ENCODE measurements at regions not wholly inside any gene's neighbourhood (a gene's known extent, or its start where the extent isn't known, plus 50 kb on each side); places are given as distances from the start of the nearest gene placed in this dataset.

GRCh38 chr18:60445341-60445740 lies 72.8 kb upstream of the MC4R start:
- no peak for TF ChIP-seq CTCF (IDR thresholded peaks at IDR 0.05)
- Mint-ChIP-seq H3K9me3 (peaks cover 6% of the 10 kb centered on the region), H3K36me3 (ENCODE audit: low read depth) (no peaks in the 10 kb centered on the region), H3K27me3 (ENCODE audit: low read depth, poor library complexity) (peaks cover 8% of the 10 kb centered on the region), H3K27ac (no peak overlapping the region), H3K4me3 (no peak overlapping the region), H3K4me1 (no peaks in the 10 kb centered on the region)
- DNase-seq, result no peak

GRCh38 chr18:60446821-60447220 lies 74.2 kb upstream of the MC4R start:
- H3K27me3 Mint-ChIP-seq (ENCODE audit: low read depth, poor library complexity), result peaks cover 8% of the 10 kb centered on the region
- no peaks in the 10 kb centered on the region for H3K4me1 Mint-ChIP-seq
- peak; percentile 5 for DNase-seq
- peaks cover 3% of the 10 kb centered on the region for H3K9me3 Mint-ChIP-seq
- TF ChIP-seq CTCF (IDR thresholded peaks at IDR 0.05), result no peak
- no peak overlapping the region for H3K4me3 Mint-ChIP-seq
- no peaks in the 10 kb centered on the region for H3K36me3 Mint-ChIP-seq (ENCODE audit: low read depth)
- no peak overlapping the region for H3K27ac Mint-ChIP-seq

- TF ChIP-seq CTCF (IDR thresholded peaks at IDR 0.05), result no peak
- H3K4me1 Mint-ChIP-seq, result no peaks in the 10 kb centered on the region
- no peak for DNase-seq
- no peak overlapping the region for H3K4me3 Mint-ChIP-seq
- H3K27ac Mint-ChIP-seq, result no peak overlapping the region
- no peaks in the 10 kb centered on the region for H3K36me3 Mint-ChIP-seq (ENCODE audit: low read depth)
- peaks cover 4% of the 10 kb centered on the region for H3K27me3 Mint-ChIP-seq (ENCODE audit: low read depth, poor library complexity)
- no peaks in the 10 kb centered on the region for H3K9me3 Mint-ChIP-seq
These were observed 76.1 kb upstream of the MC4R start for GRCh38 chr18:60448487-60449267.

- Mint-ChIP-seq H3K4me1 (no peaks in the 10 kb centered on the region), H3K4me3 (no peak overlapping the region), H3K27me3 (ENCODE audit: low read depth, poor library complexity) (peaks cover 4% of the 10 kb centered on the region), H3K27ac (no peak overlapping the region), H3K36me3 (ENCODE audit: low read depth) (no peaks in the 10 kb centered on the region), H3K9me3 (peaks cover 3% of the 10 kb centered on the region)
- no peak for DNase-seq
- no peak for TF ChIP-seq CTCF (IDR thresholded peaks at IDR 0.05)
These were observed 79.8 kb upstream of the MC4R start for GRCh38 chr18:60452421-60452820.

DNA sequence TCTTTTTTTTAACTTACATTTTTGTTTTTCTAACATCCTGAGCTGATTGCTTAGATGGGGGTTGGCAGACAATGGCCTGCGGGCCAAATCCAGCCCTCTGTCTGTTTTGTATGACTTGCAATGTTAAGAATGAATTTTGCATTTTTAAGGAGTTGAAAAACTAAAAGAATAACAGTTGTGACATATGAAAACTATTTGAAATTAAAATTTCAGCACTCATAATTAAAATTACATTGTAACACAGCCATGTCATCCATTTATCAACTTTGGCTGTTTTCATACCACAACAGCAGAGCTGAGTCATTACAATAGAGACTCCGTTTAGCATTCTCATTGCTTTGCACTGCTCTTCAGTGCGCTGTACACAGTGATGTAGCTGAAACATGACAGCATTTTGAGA lies 94.1 kb upstream of the MC4R start:
- Mint-ChIP-seq H3K27me3 (ENCODE audit: low read depth, poor library complexity) (no peaks in the 10 kb centered on the region), H3K4me3 (no peak overlapping the region), H3K27ac (no peak overlapping the region), H3K36me3 (ENCODE audit: low read depth) (no peaks in the 10 kb centered on the region), H3K4me1 (no peaks in the 10 kb centered on the region), H3K9me3 (no peaks in the 10 kb centered on the region)
- TF ChIP-seq CTCF (IDR thresholded peaks at IDR 0.05), result no peak
- no peak for DNase-seq
